Transverse colon (tissue), 4 donors: ENCODE measurements at regions not wholly inside any gene's neighbourhood (a gene's known extent, or its start where the extent isn't known, plus 50 kb on each side); places are given as distances from the start of the nearest gene placed in this dataset.

ENCODE experiments used
- CTCF ChIP-seq, 5 experiments: fragments of 200-600 bp in 3 of 5; fragments of 450-650 bp in 2 of 5; sonication (generic) in 3 of 5; IDR thresholded peaks; 1 replicate in 2 of 5; 2 replicates in 3 of 5; pipeline ENCODE4 v1.5.1; 2016 to 2017; ENCODE audit warnings: antibody characterized with exemption in 5 of 5, inconsistent platforms in 3 of 5, mild to moderate bottlenecking in 2 of 5, moderate library complexity in 1 of 5
- EP300 ChIP-seq: sonication (generic); formaldehyde crosslinking; IDR thresholded peaks from one replicate; pipeline ENCODE4 v1.6.1; 2017; ENCODE audit warnings: antibody characterized with exemption, low read depth
- POLR2AphosphoS5 ChIP-seq, 3 donors: sonication (generic); formaldehyde crosslinking; IDR thresholded peaks; one replicate each; pipeline ENCODE4 v1.6.1; 2016; ENCODE audit warnings: antibody characterized with exemption in 3 of 3

GRCh38 chr14:54194501-54194900, 202.3 kb upstream of the CDKN3 start:
- TF ChIP-seq CTCF (IDR thresholded peaks at IDR 0.05), result no peak
- TF ChIP-seq EP300, result no peak
- no peak for TF ChIP-seq POLR2AphosphoS5 (IDR thresholded peaks at IDR 0.05)
